ENCODE measurements at regions not wholly inside any gene's neighbourhood (a gene's known extent, or its start where the extent isn't known, plus 50 kb on each side); places are given as distances from the start of the nearest gene placed in this dataset.

GRCh38 chr20:22525821-22526220, 58.6 kb downstream of the FOXA2 start (continued):
- TF ChIP-seq USF2 (IDR thresholded peaks at IDR 0.05; ENCODE audit: low read length): no peak

Data from H1 (cell line).